BJ (cell line): ENCODE measurements at regions not wholly inside any gene's neighbourhood (a gene's known extent, or its start where the extent isn't known, plus 50 kb on each side); places are given as distances from the start of the nearest gene placed in this dataset.
"Not testable (repeated sequence)": the region's sequence is repeated elsewhere in the genome, so short reads cannot be mapped to it uniquely, and the experiment has no call there.

Source experiments
- CTCF ChIA-PET: fragments of 350-600 bp; formaldehyde crosslinking; extraction: SDS; loops from one replicate; lab custom pipeline; 2021; ENCODE audit warnings: antibody characterized with exemption, inconsistent platforms; lab: Yijun Ruan, JAX
- POLR2A ChIA-PET: fragments of 300-600 bp; sonication (Branson Sonifier 250); formaldehyde crosslinking; extraction: SDS; loops from one replicate; lab custom pipeline; 2021; ENCODE audit warnings: antibody characterized with exemption; lab: Charles Lee
- DNase-seq: peaks from one replicate; pipeline ENCODE4 v3.0.0-alpha.2; 2011; ENCODE audit warnings: low read depth
- H3K27me3 ChIP-seq: 2 replicates; pipeline ENCODE4 v1.6.0; 2011; ENCODE audit warnings: low read length; ENCODE audit not compliant: control insufficient read depth, insufficient read depth
- H3K36me3 ChIP-seq: 2 replicates; pipeline ENCODE4 v1.5.1; 2011; ENCODE audit warnings: low read length; ENCODE audit not compliant: control insufficient read depth, insufficient read depth
- H3K4me3 ChIP-seq: 2 replicates; pipeline ENCODE4 v1.5.1; 2011; ENCODE audit warnings: low read depth, mild to moderate bottlenecking, control low read depth, low read length
- TF ChIP-seq, protein P1 (sequence below): IDR thresholded peaks from 2 replicates; pipeline ENCODE4 v1.5.1; 2011; ENCODE audit warnings: low read depth, mild to moderate bottlenecking, control low read depth, inconsistent platforms, low read length, moderate library complexity; ENCODE audit not compliant: insufficient read depth

DNA sequence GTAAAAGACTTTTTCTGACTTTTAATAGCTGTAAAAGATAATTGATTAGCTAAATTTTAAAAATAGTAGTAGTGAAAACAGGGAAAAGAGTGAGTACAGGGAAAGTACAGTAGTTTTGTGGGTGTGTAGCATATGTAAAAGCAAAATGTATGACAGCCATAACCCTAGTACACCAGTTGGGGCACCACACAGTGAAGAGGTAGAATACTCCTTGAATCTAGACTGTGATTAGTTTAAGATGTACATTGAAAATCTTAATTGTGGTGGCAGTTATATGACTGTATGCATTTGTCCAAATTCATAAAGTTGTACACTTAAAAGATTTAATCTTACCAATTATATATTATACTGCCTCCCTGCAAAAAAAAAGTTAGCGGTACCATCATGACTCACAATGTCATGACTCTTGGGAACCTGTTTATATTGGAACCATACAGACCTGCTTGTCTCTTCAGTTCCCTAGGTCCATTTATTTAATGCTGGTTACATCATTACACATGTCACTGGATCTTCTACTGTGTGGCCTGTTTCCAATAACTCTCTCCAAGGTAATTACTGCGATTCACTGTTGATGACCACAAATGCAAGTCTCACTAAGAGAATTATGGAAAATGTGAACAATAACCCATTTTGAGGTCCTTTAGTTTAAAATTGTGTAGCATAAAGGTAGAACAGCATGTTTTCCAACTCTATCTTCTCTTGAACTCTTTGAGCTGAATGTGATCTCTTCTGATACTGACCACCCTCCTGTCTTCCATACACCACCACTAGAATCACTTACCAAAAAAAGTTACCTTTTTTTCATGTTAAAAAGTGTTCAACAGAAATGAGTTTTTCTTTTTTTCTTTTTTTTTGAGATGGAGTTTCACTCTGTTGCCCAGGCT, 264.2 kb upstream of the AMIGO2 start:
- Histone ChIP-seq H3K36me3 (no peaks in the 10 kb centered on the region), H3K4me3 (no peak overlapping the region), H3K27me3 (no peaks in the 10 kb centered on the region; the same call in 1 of the 2 replicates)
- TF ChIP-seq, protein P1, sequence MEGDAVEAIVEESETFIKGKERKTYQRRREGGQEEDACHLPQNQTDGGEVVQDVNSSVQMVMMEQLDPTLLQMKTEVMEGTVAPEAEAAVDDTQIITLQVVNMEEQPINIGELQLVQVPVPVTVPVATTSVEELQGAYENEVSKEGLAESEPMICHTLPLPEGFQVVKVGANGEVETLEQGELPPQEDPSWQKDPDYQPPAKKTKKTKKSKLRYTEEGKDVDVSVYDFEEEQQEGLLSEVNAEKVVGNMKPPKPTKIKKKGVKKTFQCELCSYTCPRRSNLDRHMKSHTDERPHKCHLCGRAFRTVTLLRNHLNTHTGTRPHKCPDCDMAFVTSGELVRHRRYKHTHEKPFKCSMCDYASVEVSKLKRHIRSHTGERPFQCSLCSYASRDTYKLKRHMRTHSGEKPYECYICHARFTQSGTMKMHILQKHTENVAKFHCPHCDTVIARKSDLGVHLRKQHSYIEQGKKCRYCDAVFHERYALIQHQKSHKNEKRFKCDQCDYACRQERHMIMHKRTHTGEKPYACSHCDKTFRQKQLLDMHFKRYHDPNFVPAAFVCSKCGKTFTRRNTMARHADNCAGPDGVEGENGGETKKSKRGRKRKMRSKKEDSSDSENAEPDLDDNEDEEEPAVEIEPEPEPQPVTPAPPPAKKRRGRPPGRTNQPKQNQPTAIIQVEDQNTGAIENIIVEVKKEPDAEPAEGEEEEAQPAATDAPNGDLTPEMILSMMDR: no peak
- ChIA-PET CTCF (no interaction called here), POLR2A (no interaction called here)
- no peak for DNase-seq

DNA sequence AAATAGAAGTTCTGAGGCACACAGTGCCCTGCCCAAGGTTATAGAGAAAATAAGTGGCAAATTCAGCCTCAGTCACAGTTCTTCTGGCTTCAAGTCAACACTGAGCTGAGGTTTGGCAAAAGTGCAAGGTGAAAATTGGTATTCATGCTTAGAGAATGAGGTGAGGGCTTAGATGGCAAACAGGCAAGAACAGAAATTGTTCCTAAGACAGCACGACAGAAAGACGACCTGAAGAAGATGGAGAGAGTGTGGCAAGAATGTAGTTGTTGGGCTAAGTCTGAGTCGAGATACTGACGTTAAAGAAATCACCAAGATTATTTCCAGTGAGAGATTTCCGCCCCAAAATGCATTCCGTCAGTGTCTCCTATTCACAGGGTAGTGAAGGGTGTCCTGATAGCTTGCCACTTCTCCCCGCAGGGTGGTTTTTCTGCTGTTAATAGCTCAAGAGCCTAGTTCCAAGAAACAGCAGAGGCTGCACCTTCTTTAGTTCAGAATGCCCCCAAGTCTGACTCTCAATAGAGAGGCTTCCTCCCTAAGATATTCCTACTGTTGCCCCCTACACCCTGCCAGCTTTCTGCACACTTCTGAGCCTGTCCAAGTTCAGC, 260.8 kb upstream of the AMIGO2 start:
- no peaks in the 10 kb centered on the region for H3K36me3 ChIP-seq
- no peaks in the 10 kb centered on the region; the same call in 1 of the 2 replicates for H3K27me3 ChIP-seq
- no peak for DNase-seq
- TF ChIP-seq, protein P1: no peak
- ChIA-PET CTCF (no interaction called here), POLR2A (no interaction called here)
- H3K4me3 ChIP-seq: no peak overlapping the region

DNA sequence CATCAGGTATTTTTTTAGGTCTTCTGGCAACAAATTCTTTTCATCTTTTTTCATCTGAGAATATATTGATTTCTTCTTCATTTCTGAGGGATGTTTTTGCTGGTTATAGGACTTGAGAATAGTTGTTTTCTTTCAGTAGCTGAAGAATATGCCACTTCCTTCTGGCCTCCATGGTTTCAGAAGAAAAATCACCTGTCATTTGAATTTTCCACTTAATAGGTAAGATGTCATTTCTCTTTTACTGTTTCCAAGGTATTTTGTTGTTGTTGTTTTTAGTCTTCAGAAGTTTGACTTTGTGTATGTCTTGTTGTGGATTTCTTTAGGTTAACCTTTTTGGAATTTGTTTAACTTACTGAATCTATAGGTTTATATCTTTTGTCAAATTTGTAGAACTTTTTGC, 257.8 kb upstream of the AMIGO2 start:
- POLR2A ChIA-PET: no interaction called here
- Histone ChIP-seq H3K36me3 (no peaks in the 10 kb centered on the region), H3K27me3 (no peaks in the 10 kb centered on the region; the same call in 1 of the 2 replicates), H3K4me3 (no peak overlapping the region)
- TF ChIP-seq, protein P1: no peak
- DNase-seq: no peak
- CTCF ChIA-PET: no interaction called here

DNA sequence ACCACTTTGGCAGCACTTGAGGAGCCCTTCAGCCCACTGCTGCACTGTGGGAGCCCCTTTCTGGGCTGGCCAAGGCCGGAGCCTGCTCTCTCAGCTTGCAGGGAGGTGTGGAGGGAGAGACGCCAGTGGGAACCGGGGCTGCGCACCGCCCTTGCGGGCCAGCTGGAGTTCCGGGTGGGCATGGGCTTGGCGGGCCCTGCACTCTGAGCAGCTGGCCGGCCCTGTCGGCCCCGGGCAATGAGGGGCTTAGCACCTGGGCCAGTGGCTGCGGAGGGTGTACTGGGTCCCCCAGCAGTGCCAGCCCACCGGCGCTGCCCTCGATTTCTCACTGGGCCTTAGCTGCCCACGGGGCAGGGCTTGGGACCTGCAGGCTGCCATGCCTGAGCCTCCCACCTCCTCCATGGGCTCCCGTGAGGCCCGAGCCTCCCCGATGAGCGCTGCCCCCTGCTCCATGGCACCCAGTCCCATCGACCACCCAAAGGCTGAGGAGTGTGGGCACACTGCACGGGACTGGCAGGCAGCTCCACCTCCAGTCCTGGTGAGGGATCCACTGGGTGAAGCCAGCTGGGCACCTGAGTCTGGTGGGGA, 253.6 kb upstream of the AMIGO2 start:
- H3K27me3 ChIP-seq, POLR2A ChIA-PET, DNase-seq, H3K36me3 ChIP-seq, H3K4me3 ChIP-seq: not testable (repeated sequence)
- CTCF ChIA-PET: interaction anchor here (1.5 kb wide), 1 partner anchor 12 kb away, joined by 3 read pairs; no protein-coding TSS in a partner anchor

GRCh38 chr12:47328831-47329545, 249.2 kb upstream of the AMIGO2 start:
- no peak overlapping the region for H3K4me3 ChIP-seq
- no peaks in the 10 kb centered on the region for H3K27me3 ChIP-seq
- H3K36me3 ChIP-seq: no peaks in the 10 kb centered on the region
- TF ChIP-seq, protein P1: no peak
- no peak for DNase-seq
- ChIA-PET CTCF (no interaction called here), POLR2A (no interaction called here)
